OCI-LY3 (cell line): ENCODE measurements at regions not wholly inside any gene's neighbourhood (a gene's known extent, or its start where the extent isn't known, plus 50 kb on each side); places are given as distances from the start of the nearest gene placed in this dataset.

Experiments
- EZH2phosphoT487 ChIP-seq: fragments of 200-600 bp; shearing (Covaris generic); IDR thresholded peaks from 2 replicates; pipeline ENCODE4 v1.6.1; 2018; ENCODE audit warnings: antibody characterized with exemption, mixed run types, low read depth
- TF ChIP-seq, protein P1 (sequence below): fragments of 200-600, 300-600 bp; sonication (generic); IDR thresholded peaks from 2 replicates; pipeline ENCODE4 v1.5.1; 2014; ENCODE audit warnings: antibody characterized with exemption, low read length, low read depth

DNA sequence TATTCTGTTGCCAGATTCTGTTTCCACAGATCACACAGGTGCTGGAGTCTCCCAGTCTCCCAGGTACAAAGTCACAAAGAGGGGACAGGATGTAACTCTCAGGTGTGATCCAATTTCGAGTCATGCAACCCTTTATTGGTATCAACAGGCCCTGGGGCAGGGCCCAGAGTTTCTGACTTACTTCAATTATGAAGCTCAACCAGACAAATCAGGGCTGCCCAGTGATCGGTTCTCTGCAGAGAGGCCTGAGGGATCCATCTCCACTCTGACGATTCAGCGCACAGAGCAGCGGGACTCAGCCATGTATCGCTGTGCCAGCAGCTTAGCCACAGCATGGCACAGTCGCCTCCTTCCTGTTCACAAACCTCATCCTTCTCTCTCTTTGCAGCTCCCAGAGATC, 237.5 kb upstream of the PRSS1 start:
- TF ChIP-seq, protein P1, sequence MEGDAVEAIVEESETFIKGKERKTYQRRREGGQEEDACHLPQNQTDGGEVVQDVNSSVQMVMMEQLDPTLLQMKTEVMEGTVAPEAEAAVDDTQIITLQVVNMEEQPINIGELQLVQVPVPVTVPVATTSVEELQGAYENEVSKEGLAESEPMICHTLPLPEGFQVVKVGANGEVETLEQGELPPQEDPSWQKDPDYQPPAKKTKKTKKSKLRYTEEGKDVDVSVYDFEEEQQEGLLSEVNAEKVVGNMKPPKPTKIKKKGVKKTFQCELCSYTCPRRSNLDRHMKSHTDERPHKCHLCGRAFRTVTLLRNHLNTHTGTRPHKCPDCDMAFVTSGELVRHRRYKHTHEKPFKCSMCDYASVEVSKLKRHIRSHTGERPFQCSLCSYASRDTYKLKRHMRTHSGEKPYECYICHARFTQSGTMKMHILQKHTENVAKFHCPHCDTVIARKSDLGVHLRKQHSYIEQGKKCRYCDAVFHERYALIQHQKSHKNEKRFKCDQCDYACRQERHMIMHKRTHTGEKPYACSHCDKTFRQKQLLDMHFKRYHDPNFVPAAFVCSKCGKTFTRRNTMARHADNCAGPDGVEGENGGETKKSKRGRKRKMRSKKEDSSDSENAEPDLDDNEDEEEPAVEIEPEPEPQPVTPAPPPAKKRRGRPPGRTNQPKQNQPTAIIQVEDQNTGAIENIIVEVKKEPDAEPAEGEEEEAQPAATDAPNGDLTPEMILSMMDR, result no peak
- TF ChIP-seq EZH2phosphoT487, result no peak
